ENCODE measurements at regions not wholly inside any gene's neighbourhood (a gene's known extent, or its start where the extent isn't known, plus 50 kb on each side); places are given as distances from the start of the nearest gene placed in this dataset.

DNA sequence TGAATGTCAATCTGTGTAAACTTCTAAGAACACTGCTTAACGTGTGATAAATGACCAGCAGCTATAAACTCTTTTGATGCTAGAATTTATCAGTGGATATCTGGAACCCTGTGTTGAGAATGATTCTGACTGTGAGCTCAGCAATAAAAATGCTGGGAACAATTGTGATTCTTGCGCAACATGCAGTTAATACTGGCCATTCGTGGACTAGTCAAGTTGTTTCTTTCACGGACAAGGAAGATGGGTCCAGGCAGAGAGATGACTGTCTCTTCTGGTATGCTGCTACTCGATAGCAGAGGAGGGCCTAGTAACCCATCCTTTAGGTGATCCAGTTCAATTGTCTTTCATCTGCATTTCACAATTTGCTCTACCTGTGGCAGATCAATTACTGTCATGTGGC is 394.8 kb upstream of the IGFBP3 start:
- DNase-seq: no peak
- FAIRE-seq: no peak
- TF ChIP-seq, protein P1, sequence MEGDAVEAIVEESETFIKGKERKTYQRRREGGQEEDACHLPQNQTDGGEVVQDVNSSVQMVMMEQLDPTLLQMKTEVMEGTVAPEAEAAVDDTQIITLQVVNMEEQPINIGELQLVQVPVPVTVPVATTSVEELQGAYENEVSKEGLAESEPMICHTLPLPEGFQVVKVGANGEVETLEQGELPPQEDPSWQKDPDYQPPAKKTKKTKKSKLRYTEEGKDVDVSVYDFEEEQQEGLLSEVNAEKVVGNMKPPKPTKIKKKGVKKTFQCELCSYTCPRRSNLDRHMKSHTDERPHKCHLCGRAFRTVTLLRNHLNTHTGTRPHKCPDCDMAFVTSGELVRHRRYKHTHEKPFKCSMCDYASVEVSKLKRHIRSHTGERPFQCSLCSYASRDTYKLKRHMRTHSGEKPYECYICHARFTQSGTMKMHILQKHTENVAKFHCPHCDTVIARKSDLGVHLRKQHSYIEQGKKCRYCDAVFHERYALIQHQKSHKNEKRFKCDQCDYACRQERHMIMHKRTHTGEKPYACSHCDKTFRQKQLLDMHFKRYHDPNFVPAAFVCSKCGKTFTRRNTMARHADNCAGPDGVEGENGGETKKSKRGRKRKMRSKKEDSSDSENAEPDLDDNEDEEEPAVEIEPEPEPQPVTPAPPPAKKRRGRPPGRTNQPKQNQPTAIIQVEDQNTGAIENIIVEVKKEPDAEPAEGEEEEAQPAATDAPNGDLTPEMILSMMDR (IDR thresholded peaks at IDR 0.05): no peak
- WGBS, 2 donors: 53 to 67% methylated on average over 5 of the region's 5 CpGs
- no peaks in the 10 kb centered on the region for H3K9me3 ChIP-seq
- no peak for ATAC-seq
- intact Hi-C loops (cut with DNase I): no loop called here
- no peak overlapping the region for H3K4me3 ChIP-seq
- no peaks in the 10 kb centered on the region for H3K36me3 ChIP-seq
- peaks cover 0 to 4% (median 0%) of the 10 kb centered on the region in 4 donors for H3K27me3 ChIP-seq
- H3K4me1 ChIP-seq: no peaks in the 10 kb centered on the region
- no peak overlapping the region for H3K27ac ChIP-seq

DNA sequence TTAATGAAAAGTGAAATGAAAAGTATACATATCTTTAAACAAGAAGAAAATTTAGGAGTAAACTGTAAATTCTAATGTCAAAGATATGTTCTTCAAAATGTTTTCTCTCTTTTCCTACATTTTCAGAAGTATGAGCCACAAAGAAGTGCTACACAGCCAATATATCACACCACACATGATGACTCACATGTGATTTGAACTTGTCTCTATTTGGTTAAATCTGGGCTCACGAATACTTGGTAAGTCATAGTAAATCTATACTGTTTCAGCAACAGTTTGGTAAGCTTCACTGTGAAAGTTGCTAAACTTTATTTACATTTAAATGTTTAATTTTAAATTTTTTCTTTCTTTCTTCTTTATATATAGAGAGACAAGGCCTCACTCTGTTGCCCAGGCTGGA is 380.6 kb upstream of the IGFBP3 start:
- no peaks in the 10 kb centered on the region for H3K27me3 ChIP-seq
- intact Hi-C loops (cut with DNase I): no loop called here
- WGBS, 2 donors: 63 to 72% methylated on average over 1 of the region's 1 CpG

GRCh38 chr7:46297515-46297914 is 376.4 kb upstream of the IGFBP3 start:
- Histone ChIP-seq H3K9me3 (no peaks in the 10 kb centered on the region), H3K27ac (no peak overlapping the region), H3K4me1 (no peaks in the 10 kb centered on the region), H3K27me3 (no peaks in the 10 kb centered on the region), H3K36me3 (no peaks in the 10 kb centered on the region), H3K4me3 (no peak overlapping the region)
- DNase-seq (no peak), FAIRE-seq (no peak), ATAC-seq (no peak)
- intact Hi-C loops (cut with DNase I): no loop called here
- TF ChIP-seq, protein P1 (IDR thresholded peaks at IDR 0.05): no peak
- 82 to 83% methylated on average over 2 of the region's 2 CpGs for WGBS, 2 donors

More for the DNA sequence above, 380.6 kb upstream of the IGFBP3 start:
- no peak overlapping the region for H3K27ac ChIP-seq
- no peaks in the 10 kb centered on the region for H3K4me1 ChIP-seq
- FAIRE-seq: no peak
- ATAC-seq: no peak
- TF ChIP-seq, protein P1 (IDR thresholded peaks at IDR 0.05): no peak
- H3K9me3 ChIP-seq: no peaks in the 10 kb centered on the region
- no peaks in the 10 kb centered on the region for H3K36me3 ChIP-seq
- no peak for DNase-seq
- no peak overlapping the region for H3K4me3 ChIP-seq

- no peak overlapping the region for H3K4me3 ChIP-seq
- H3K27ac ChIP-seq: no peak overlapping the region
- no peaks in the 10 kb centered on the region for H3K9me3 ChIP-seq
- H3K4me1 ChIP-seq: no peaks in the 10 kb centered on the region
- FAIRE-seq (no peak), ATAC-seq (no peak), DNase-seq (no peak)
- H3K36me3 ChIP-seq: no peaks in the 10 kb centered on the region
- intact Hi-C loops (cut with DNase I): no loop called here
- TF ChIP-seq, protein P1 (IDR thresholded peaks at IDR 0.05): no peak
- WGBS, 2 donors: 57 to 88% methylated on average over 1 of the region's 1 CpG
- H3K27me3 ChIP-seq: no peaks in the 10 kb centered on the region
Measured at GRCh38 chr7:46296526-46296925, 375.5 kb upstream of the IGFBP3 start.

- TF ChIP-seq, protein P1 (IDR thresholded peaks at IDR 0.05): no peak
- Histone ChIP-seq H3K27ac (no peak overlapping the region), H3K36me3 (no peaks in the 10 kb centered on the region), H3K4me3 (no peak overlapping the region), H3K9me3 (no peaks in the 10 kb centered on the region), H3K27me3 (no peaks in the 10 kb centered on the region), H3K4me1 (no peaks in the 10 kb centered on the region)
- WGBS, 2 donors: 59 to 71% methylated on average over 5 of the region's 5 CpGs
- FAIRE-seq (no peak), DNase-seq (no peak), ATAC-seq (no peak)
- intact Hi-C loops (cut with DNase I): no loop called here
Measured at GRCh38 chr7:46294381-46294780, 373.3 kb upstream of the IGFBP3 start.
